ENCODE measurements at regions not wholly inside any gene's neighbourhood (a gene's known extent, or its start where the extent isn't known, plus 50 kb on each side); places are given as distances from the start of the nearest gene placed in this dataset.

GRCh38 chr13:111864566-111864965, 202.4 kb upstream of the SOX1 start:
- DNase-seq: no peak

- no peak for DNase-seq
Observed at GRCh38 chr13:111865046-111865445, 201.9 kb upstream of the SOX1 start.

DNA sequence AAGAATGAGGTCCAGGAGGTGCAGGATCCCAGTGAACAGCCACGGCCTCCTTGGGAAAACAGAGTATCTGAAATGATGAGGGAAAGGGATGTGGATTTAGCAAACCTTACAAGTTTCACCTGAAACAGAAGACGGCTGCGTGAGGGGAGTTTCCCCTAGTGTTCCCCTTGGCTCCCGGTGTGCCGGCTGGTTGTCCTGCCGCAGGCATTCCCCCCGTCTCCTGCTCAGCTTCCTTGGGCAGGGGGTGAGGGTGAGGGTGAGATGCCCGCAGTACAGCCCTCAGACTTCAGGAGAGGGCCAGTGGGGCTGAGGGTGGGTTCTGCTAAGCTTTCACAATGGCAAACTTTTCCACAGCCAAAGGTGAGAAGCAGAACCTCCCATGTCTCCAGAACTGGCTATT, 201.1 kb upstream of the SOX1 start:
- DNase-seq: no peak

DNA sequence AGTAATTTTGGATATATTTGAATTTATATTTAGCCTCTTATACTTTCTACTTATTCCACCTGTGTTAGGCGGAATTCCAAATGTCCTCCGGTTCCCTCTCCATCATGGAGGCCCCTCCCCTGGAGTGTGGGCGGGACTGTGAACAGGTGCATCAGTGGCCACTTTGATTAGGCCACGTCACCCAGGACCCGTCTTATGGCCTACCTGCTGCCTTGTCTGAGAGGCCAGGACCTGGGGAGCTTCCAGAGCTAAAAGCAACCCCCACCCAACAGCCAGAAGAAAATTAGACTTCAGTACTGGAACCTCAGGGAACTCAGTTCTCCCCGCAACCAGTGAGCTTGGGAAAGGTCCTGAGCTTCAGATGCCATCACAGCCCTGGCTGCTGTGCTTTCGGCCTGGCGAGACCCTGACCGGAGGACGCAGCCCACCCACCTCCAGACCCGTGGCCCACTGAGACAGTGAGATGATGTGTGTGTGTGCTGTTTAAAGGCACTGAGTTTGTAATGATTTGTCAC, 200.2 kb upstream of the SOX1 start:
- DNase-seq: no peak

DNA sequence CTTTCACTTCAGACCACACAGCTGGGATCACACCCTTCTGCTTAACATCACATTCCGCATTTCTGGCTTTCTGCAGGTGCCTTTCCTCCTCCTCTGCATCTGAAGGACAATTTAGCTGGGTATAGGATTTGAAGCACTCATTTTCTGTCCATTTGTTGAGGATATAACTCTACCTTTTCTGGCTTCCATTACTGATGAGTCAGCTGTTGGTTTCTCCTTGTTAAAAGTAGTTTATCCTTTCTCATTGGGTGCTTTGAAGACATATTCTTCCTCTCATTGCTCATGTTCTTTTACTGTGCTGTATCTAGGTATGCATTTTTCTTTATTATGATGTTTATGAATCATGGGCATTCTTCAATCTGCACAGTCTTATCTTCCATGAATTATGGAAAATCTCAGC, 199.3 kb upstream of the SOX1 start:
- no peak for DNase-seq

- no peak for DNase-seq
Observed at GRCh38 chr13:111868716-111869115, 198.2 kb upstream of the SOX1 start.

DNA sequence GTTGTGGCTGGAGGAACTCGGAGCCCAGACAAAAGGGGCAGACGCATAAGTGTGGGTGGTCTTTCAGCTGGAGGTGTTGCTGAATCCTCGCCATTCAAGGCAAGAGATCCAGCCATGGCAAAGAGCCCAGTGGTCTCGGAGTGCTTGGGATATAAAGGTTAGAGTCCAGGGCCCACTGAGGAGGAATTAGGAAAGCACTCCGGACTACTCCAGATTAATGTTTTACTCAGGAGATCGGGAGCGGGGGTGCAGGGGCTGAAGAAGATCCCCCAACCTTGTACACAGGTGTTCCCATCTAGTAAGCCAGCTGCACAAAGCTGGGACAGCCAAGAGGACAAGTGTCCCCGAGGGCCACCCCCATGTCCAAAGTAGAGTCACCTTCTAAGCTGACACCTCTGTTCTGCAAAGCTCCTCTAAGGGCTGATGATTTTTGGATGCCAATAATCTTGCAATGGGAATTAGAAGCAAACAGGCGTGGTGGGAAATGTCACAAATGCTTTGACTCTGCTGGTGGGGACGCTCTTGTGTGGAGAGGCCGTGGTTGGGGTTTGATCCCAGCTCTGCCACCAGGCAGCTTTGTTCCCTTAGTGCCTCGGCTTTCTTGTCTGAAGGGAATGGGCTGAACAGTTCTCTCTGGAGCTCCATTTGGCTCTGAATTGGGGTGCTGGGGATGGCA, 194.3 kb upstream of the SOX1 start:
- DNase-seq: no peak

GRCh38 chr13:111873676-111874178, 193.2 kb upstream of the SOX1 start:
- no peak for DNase-seq

GRCh38 chr13:111874981-111875380, 192.0 kb upstream of the SOX1 start:
- no peak for DNase-seq

- DNase-seq: no peak
Observed at GRCh38 chr13:111875915-111876314, 191.0 kb upstream of the SOX1 start.

GRCh38 chr13:111876506-111876905, 190.4 kb upstream of the SOX1 start:
- no peak for DNase-seq

DNA sequence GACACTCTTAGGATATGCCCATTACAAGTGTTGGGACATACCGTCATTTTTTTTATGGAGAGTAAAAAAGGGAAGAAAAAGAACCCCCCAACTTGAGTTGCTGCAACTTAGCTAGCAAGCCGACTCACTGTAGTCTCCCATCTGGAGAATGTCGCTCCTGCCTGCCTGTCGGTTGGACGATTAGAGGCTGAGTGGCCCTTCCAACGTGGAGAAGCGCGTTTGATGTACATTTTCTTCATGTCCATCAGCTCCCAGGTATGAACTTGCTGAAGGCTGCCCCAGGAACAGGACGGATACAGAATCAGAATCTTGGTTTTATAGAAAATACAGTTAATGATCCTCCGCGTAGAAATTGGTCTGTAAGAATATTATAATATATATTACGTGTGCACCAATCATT, 189.0 kb upstream of the SOX1 start:
- DNase-seq: no peak

GRCh38 chr13:111879719-111880118, 187.2 kb upstream of the SOX1 start:
- DNase-seq: no peak

DNA sequence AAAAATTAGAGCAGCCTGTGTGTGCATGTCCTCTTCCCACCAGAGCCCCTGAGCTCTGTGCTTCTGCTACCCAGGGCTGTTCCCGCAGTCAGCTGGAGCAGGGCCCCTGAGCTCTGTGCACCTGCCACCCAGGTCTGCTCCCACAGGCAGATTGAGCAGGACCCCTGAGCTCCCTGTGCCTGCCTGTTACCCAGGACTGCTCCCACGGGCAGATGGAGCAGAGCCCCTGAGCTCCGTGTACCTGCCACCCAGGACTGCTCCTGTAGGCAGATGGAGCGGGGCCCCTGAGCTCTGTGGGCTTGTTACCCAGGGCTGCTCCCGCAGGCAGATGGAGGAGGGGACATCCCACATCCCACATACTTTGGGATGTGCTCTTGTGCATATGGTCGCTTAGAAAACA, 186.8 kb upstream of the SOX1 start:
- DNase-seq: no peak

DNA sequence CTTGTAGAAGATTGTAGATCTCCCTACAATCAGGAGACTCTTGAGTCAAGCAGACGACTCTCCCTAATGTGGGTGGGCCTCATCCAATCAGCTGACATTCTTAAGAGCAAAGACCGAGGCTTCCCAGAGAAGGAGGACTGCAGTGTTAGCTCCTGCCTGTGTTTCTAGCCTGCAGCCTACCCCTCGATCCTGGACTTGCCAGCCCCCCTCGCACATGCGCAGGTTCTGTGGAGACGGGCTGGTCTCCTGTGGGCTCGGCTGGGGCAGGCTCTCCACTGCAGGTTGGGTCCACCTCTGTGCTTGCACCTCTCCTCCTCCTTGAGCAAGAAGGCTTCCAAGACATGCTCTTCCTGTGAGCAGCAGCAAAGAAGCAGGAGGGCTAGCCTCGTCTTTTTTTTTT, 185.2 kb upstream of the SOX1 start:
- DNase-seq: no peak

- no peak for DNase-seq
Observed at GRCh38 chr13:111882351-111882750, 184.6 kb upstream of the SOX1 start.

- no peak for DNase-seq
Observed at GRCh38 chr13:111883571-111884343, 183.2 kb upstream of the SOX1 start.

DNA sequence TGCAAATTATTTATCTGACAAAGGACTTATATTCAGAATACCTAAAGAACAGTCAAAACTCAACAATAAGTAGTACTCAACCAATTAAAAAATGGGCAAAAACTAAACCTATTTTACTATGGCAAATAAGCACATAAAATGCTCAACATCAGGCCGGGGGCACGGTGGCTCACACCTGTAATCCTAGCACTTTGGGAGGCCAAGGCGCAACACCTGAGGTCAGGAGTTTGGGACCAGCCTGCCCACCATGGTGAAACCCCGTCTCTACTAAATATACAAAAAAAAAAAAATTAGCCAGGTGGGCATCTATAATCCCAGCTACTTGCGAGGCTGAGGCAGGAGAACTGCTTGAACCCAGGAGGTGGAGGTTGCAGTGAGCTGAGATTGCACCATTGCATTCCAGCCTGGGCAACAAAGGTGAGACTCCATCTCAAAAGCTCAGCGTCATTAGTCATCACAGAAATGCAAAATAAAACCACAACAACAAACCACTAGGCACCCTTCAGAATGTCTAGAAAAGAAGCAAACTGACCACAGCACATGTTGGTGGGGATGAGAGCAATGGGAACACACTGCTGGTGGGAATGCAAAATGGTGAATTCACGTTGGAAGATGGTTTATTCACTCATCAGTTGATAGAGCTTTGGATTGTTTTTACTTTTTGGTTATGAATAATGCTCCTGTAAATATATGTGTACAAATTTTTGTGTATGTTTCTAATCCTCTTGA, 180.6 kb upstream of the SOX1 start:
- no peak for DNase-seq

DNA sequence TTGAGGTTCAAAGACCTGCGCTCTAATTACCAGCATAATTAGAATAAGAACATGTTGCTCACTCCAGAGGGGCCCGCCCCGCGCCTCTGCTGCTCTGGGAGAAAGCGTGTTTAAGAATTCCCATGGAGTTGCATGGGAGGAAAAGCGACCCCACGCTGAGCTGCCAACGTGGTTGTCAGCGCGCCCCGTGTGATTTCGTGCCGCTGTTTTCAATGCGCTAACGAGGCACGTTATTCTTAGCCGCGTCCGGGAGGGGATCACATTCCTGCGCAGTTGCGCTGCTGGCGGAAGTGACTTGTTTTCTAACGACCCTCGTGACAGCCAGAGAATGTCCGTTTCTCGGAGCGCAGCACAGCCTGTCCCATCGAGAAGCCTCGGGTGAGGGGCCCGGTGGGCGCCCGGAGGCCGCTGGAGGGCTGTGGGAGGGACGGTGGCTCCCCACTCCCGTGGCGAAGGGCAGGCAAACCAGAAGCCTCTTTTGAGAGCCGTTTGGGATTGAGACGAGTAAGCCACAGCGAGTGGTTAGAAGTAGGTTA, 173.8 kb upstream of the SOX1 start:
- DNase-seq: peak; percentile 14

- no peak for DNase-seq
Observed at GRCh38 chr13:111893607-111894443, 173.1 kb upstream of the SOX1 start.

GRCh38 chr13:111895896-111896821, 170.8 kb upstream of the SOX1 start:
- no peak for DNase-seq

All from hematopoietic multipotent progenitor cell treated with erythropoietin and hydrocortisone succinate and interleukin-3 and kit ligand, for 4 days (in vitro differentiated cells).